HG03460 (cell line): ENCODE measurements at regions not wholly inside any gene's neighbourhood (a gene's known extent, or its start where the extent isn't known, plus 50 kb on each side); places are given as distances from the start of the nearest gene placed in this dataset.
"Not testable (repeated sequence)": the region's sequence is repeated elsewhere in the genome, so short reads cannot be mapped to it uniquely, and the experiment has no call there.

ENCODE experiments used
- ATAC-seq: cut with Tn5 transposase; IDR thresholded peaks from one replicate; pipeline ENCODE4 v1.9.1; 2021; ENCODE audit not compliant: unreplicated experiment

DNA sequence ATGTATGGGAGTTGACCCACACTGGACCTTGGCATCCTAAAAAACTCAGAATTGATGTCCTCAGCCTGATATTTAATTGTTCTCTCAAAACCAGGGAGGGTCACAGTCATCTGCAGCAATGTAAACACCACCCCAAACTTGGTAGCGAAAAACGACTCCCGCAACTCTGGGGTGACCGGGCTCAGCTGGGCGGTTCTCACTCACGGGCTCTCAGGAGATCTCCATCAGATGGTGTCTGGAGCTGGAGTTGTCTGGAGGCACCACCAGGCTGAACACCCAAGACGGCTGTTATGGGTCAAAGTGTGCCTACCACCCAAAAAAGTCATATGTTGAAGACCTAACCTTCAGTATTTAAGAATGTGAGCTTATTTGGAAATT lies 50.9 kb upstream of the NXT1 start:
- no peak for ATAC-seq

DNA sequence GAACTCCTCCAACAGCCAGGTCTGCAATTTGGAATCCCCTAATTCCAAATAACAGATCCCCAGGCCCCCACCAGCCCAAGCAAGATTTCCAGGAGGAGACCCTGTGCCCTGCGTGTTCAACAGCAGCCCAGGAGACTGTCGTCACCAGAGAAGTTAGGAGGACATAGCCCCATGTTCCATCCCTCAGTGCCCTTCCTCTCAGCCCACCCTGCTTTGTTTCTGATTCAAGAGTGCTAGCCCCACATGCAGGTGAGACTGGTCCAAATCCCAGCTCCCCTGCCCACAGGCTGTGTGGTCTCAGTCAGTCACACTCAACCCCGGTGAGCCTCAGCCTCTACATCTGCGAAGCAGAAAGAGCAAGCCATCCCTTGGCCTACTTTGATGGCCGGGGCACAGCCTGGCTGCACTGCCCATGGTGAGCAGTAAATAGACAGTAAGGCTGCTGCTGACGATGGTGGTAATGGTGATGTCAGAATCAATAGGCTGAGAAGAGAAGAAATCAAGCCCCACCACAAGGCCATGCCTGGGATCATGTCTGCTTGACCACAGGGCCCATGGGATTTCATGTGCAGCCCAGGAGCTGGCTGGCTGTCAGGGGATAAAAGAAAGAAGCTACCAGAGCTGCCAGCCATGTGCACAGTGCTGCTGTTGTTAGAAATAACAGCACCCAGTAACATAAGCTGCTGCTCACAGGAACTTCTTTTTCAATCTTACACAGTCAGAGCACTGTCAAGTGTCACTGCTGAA lies 51.5 kb upstream of the NXT1 start:
- ATAC-seq, result no peak

DNA sequence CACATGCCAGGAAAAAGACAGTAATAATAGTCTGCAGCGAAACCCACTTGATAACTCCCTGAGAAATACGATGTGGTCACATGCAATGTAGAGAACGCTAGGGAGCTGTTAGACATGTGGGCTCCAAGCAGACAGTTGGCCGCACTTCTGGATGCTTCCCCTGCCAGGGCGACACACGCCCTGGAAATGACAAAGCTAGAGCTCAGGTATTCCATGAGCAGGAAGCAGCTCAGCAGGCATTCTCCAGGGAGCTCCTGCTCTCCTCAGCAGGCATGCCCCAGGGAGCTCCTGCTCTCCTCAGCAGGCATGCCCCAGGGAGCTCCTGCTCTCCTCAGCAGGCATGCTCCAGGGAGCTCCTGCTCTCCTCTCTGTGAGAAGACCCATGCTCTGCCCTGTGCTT lies 52.4 kb upstream of the NXT1 start:
- no peak for ATAC-seq

DNA sequence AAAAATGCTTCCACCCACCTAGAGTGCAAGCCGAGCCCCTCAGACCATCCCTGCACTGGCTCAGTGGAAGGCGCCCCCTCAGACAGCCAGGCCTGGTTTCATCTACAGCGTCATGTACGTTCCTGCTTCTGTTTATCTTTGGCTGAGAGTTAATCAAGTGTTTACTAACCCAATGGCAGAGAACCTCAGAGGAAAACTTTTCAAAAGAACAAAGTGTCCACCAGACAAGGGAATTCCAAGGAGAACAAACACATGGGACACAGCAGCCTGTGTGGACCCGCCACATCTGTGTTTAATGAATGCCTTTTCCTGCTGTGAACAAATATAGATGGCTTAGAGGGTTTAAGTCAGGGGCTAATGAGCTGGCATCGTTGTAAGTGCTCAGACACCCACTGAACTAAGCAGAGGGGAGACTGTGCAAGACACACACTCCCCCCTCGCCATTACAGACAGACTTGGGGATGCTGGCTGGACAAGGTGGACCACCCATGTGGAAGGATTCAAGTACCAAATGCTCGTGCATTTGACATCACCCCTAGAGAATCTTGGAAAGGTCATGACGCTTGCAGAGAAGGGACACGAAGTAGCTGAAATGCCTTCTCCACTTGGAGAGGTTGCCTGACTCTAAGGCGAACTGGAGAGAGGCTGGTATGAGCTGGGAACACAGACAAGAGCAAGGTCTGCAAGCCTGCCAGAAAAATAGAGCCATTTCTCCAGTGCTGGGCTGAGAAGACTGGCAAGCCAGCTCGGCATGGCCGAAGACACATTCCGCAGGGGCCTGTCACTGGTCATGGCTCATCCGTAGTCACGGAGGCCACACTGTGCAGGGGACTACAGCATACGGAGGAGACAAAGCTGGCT lies 53.5 kb upstream of the NXT1 start:
- no peak for ATAC-seq

DNA sequence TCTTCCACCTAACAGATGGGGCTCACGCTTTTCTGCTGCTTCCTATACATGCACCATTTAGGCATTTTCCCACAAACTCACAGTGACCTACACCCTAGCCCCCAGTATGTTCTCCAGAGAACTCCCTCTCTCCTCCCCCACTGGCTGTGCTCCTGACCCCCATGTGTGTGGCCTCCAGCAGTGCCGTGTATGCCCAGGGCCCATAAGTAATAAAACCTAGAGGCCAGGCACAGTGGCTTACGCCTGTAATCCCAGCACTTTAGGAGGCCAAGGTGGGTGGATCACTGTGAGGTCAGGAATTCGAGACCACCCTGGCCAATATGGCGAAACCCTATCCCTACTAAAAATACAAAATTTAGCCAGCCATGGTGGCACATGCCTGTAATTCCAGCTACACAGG lies 54.7 kb upstream of the NXT1 start:
- ATAC-seq, result no peak

DNA sequence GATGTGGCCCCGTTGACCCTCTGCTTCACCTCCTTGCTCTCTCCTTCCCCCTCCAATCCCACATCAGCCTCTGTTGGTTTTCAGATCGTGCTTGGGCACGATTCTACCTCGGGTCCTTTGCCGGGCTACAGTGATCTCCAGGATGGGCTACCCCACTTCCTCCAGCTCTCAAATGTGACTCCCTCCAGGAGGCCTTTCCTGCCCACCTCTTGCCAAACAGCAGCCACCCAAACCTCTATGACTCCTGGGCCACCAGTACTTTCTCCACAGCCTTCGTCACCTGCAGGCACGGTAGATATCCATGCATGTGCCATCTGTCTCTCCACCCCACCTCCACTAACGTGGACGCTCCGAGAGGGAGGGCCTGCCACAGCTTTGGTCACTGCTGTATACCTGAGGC lies 55.9 kb upstream of the NXT1 start:
- no peak for ATAC-seq

DNA sequence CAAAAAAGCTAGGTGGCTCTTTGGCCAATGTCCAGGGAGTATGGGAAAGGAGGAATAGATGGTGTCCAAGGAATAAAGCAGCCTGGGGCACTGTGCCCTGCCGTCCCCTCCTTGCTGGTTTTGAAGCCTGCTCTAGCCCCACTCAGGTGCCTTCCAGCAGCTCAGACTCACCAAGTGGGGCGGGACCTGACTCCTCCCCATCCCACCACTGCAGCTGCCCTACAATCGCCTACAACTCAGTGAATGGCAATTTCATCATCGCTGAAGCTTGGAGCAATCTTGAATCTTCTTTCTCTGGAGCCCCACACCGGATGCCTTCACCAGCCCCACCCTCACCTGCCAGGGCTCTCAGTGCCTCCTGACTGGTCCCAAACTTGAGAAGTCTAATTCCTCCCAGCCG lies 56.4 kb upstream of the NXT1 start:
- no peak for ATAC-seq

DNA sequence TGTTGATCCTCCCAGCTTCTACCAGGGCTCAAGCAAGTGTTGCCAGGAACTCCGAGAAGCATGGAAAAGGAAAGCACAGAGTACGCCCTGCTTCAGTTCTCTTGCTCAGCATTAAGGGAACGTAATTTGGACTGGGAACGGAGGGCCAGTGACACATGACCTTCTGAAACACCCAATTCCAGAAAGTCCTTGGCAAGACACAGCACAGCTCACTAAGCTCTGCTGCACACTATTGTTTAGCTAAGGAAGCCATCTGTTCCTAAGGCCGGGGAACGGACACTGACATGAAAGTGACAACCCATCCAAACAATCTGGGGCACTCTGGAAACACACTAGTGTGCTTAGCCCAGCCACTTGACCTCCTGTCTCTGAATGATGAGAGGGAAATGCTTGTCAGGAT lies 56.9 kb upstream of the NXT1 start:
- ATAC-seq, result no peak

DNA sequence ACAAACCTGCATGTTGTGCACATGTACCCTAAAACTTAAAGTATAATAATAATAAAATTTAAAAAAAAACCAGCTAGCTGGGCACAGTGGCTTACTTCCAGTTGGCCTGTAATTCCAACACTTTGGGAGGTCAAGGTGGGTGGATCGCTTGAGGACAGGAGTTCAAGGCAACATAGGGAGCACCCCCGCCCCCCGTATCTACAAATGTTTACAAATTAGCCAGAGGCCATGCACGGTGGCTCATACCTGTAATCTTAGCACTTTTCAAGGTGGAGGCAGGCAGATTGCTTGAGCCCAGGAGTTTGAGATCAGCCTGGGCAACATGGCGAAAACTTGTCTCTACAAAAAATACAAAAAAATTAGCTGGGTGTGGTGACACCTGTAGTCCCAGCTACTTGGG lies 58.3 kb upstream of the NXT1 start:
- not testable (repeated sequence) for ATAC-seq

DNA sequence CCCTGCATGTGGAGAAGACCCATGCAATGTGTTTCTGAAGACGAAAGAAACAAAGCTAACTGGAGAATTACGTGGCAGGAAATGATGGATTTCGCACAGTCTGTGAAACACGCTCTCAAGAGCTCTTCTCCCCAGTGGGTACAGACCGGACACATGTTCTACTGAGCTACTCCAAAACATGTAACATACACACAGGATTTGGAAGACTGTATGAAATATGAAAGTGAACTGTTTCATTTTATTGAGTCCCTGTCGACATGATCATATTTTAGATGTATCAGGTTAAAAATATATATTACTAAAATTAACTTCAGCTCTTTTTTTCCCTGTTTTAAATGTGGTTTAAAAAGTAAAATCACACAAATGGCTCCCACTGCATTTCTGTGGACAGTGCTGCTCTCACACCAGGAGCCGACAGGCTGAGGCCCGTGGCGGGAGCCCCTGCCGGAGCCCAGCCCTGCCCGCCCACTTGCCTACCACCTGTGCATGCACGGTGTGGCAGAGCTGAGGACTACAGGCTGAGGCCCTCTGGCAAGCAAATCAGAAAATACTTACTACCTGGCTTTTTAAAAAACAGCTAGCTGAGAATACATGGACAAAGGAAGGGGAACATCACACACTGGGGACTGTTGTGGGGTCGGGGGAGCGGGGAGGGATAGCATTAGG lies 58.9 kb upstream of the NXT1 start:
- ATAC-seq, result no peak

DNA sequence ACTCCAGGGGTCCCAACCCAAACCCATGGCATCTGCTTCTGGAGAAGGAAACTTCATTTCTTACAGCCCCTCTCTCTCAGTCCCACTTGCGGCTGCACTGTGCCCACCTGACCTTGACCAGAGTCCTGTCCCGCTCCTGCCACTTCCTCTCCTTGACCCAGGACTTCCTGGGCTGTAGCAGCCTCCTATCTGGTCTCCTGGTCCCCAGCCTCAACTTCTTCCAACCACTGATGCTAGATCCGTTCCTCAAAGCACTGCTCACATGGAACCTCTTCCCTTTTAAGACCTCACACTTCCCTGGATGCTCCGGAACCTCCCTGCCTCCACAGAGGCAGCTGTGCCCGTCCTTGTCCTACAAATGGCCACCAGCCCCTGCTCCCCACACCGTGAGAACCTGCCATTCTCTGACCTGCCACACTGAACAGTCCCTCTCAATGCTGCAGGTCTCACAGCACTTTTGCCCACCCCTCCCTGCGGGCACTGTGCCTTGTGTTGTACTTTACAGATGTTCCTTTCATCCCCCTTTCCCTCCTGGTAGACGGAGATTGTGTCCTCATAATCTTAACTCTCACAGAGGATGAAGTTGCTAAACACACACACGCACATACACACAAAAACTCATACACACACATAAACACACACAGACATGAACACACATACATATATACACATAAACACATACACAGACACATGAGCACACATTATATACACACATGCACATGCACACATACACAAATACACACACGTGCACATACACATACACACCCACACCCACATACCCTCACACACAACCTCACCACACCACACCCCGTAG lies 59.6 kb upstream of the NXT1 start:
- no peak for ATAC-seq

DNA sequence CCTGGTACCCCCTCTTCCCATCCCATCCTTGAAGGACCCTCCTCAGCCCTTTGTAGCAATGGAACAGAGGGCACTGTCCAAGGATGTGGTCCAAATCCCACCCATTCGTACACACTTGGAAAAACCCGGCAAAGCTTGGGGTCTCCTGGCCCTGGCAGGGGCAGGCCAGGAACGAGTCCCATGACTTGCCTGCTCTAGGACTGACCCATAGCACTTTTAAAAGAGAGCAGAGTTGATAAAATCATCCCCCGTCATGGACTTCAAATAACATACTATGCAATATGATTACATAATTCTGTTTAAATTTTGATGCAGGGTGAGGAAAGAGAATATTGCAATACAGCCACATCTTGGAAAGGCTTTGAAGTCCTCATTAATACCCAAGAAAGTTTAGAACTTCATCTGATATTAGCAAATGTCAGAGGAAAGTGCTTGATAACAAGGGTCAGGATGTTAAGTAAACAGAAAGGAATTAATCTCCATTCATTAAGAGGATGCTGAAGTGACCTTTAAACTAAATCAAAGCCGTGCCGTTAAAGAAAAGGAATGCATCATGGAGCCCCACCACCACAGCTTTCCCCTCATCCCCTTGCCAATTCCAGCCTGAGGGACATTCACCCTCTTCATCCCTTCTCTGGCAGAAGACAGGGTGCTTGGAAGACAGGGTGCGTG lies 60.7 kb upstream of the NXT1 start:
- no peak for ATAC-seq

DNA sequence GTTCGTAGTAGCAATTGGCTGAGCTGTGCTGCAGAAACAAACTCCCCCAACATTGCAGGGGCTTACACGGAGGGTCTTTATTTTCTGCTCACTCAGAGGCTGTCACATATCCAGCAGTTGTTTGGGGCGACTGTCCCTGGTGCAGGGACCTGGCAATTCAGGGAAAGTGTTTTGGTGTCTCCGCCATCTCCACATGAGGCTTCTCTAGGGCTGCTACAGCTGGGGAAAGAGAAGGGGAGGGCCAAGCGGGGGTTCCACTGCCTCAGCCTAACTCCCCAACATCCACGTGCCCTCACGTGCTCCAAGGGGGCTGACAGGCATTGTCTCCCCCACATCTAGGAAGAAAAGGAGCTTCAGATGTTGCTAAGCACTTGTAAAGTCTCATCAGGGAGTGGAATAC lies 61.3 kb upstream of the NXT1 start:
- no peak for ATAC-seq

DNA sequence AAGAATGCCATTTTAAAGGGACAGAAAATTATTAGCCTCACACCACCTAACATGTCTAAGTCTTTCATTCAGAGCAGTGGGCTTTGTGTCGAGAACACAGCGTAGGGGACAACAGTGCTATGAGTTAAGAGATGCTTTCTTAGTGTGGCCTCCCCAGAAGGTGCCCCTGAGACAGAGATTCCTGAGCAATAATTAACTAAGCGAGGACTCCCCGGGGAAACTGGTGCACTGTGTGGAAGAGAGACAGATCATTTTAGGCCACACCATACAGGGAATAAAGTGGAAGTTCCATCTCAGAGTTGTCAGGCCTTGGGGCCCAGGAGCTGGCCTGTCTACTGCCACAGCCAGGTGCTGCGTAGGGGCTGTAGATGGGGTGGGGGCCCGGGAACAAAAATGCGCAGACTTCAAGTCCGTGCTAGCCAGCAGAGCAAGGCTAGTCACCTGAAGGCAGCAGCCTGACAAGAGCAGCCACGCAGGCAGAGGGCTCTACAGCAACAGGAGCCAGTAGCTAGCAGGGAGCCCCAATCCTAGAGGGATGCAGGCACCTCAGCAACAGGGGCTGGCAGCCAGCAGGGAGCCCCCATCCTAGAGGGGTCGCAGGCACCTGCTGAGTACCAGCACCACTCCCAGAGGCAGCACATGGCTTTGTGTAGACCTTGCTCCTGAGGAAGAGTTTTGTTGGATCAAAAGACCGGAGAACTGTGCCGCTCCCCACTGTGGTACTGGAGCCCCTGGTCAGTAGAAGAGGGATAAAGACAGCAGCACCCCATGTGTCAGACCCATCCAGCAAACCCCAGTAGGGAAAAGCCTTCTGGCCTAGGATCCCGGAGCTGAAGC lies 63.0 kb upstream of the NXT1 start:
- no peak for ATAC-seq

DNA sequence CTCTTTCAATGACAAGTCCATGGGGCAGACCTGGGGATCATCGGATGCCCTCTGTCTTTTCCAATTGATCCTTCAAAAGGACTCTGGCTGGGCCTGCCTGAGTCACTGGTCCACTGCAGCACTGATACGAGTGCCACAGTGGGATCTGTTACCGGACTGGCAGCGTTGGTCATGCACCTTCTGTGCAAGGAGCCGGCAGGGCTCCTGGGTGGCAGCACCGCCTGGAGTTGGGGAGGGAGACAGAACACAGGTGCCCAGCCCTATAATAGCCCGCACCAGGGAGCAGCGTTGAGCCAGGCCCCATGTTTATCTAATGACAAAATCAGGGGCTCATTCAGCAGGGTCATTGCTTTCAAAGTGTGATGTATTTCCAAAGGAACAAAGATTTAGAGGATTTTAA lies 64.2 kb upstream of the NXT1 start:
- ATAC-seq, result no peak

DNA sequence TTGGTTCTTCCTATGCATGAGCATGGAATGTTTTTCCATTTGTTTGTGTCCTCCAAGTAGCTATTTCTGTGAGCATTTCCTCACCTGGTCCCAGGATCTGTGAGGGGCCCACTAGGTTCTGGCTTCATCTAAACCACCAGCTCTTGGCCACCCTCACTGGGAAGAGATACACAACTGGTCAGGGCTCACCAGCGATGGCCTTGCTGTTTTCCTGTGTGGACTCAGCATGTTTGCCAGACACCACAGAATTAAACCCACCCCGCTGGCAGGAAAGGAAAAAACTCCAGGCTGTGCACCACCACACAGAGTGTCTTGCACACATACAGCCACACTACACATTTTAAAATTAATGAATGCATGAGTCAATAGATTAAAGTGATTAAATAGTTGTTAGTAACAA lies 65.1 kb upstream of the NXT1 start:
- ATAC-seq, result no peak

DNA sequence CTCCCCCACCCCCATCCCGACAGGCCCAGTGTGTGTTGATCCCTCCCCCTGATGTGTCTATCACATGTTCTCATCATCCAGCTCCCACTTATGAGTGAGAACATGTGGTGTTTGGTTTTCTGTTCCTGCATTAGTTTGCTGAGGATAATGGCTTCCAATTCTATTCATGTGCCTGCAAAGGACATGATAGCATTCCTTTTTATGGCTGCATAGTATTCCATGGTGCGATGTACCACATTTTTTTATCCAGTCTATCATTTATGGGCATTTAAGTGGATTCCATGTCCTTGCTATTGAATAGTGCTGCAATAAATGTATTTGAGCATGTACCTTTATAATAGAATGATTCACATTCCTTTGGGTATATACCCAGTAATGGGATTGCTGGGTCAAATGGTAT lies 66.6 kb upstream of the NXT1 start:
- ATAC-seq, result no peak

DNA sequence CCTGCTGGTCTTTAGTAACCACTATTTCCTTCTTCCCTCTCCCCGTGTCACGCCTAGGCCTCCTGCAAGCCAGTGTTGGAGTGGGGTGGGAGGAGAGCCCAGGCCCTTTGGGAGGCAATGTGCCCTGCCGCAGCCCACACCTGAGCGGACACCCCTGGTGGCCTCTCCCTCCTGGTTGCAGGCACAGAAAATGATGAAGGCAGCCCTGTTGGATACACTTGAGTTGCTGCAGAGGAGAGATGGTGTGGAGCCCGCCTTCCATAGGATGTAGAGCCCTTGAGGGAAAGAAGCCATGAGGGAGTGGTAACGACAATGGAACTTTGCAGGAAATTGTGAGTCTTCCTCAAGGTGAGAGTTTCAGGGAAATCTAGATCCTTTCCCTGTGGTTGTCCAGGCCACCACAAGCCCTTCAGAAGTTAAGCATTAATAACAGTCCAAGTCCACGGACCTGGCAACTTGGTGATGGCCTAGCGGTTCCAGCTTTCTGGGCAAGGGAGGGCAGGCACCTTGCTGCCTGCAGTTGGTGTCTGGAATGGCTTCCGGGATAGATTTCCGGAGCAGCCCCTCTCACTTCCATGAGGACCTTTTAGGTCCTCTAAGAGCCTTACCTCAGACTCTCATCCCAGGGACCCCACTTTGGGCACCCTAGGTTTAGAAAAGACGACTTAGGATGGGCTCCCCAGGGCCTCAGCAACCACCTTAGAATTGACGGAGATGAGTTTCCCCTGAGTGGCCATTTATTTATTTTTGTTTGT lies 67.3 kb upstream of the NXT1 start:
- ATAC-seq, result no peak

DNA sequence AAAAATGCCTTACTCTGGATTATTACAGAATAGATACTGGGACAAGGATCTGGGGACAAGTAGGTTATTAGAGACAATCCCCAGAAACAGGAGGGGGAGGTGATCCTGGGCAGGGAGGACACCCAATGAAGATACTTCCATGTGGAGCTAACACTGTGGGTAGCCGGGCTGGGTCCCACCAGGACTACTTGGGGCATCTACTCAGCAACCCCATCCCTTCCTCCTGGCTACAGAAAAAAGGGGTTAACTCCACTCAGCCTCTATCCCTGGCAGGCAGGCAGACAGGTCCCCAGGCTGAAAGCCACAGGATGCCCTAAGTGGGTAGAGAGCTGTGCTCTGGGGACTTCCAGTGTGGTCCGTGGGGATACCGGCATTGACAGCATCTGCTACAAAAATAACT lies 68.0 kb upstream of the NXT1 start:
- no peak for ATAC-seq
